GM21528 (cell line): ENCODE measurements at regions not wholly inside any gene's neighbourhood (a gene's known extent, or its start where the extent isn't known, plus 50 kb on each side); places are given as distances from the start of the nearest gene placed in this dataset.
"Not testable (repeated sequence)": the region's sequence is repeated elsewhere in the genome, so short reads cannot be mapped to it uniquely, and the experiment has no call there.

ENCODE experiments used
- ATAC-seq: cut with Tn5 transposase; IDR thresholded peaks from one replicate; pipeline ENCODE4 v1.9.1; 2021; ENCODE audit warnings: mild to moderate bottlenecking, moderate library complexity; ENCODE audit not compliant: unreplicated experiment, low FRiP score

GRCh38 chr14:101074196-101075024 is 170.9 kb upstream of the RTL1 start:
- no peak for ATAC-seq

- no peak for ATAC-seq
Measured at GRCh38 chr14:101075025-101075800, 171.7 kb upstream of the RTL1 start.

- no peak for ATAC-seq
Measured at GRCh38 chr14:101075801-101076413, 172.4 kb upstream of the RTL1 start.

- no peak for ATAC-seq
Measured at GRCh38 chr14:101076451-101077198, 173.1 kb upstream of the RTL1 start.

GRCh38 chr14:101077481-101078074 is 174.1 kb upstream of the RTL1 start:
- ATAC-seq, result no peak

- ATAC-seq, result no peak
Measured at GRCh38 chr14:101078170-101078891, 174.8 kb upstream of the RTL1 start.

GRCh38 chr14:101078892-101079221 is 175.3 kb upstream of the RTL1 start:
- ATAC-seq, result no peak

GRCh38 chr14:101080922-101081593 is 177.5 kb upstream of the RTL1 start:
- no peak for ATAC-seq

GRCh38 chr14:101082036-101082435 is 178.5 kb upstream of the RTL1 start:
- no peak for ATAC-seq

- ATAC-seq, result no peak
Measured at GRCh38 chr14:101082436-101083384, 179.2 kb upstream of the RTL1 start.

GRCh38 chr14:101083564-101084435 is 180.3 kb upstream of the RTL1 start:
- ATAC-seq, result no peak

GRCh38 chr14:101084436-101084826 is 180.9 kb upstream of the RTL1 start:
- ATAC-seq, result no peak

- no peak for ATAC-seq
Measured at GRCh38 chr14:101086926-101087325, 183.4 kb upstream of the RTL1 start.

- no peak for ATAC-seq
Measured at GRCh38 chr14:101087614-101088394, 184.3 kb upstream of the RTL1 start.

GRCh38 chr14:101088395-101088667 is 184.8 kb upstream of the RTL1 start:
- no peak for ATAC-seq

GRCh38 chr14:101088714-101089113 is 185.2 kb upstream of the RTL1 start:
- no peak for ATAC-seq

GRCh38 chr14:101090478-101090877 is 187.0 kb upstream of the RTL1 start:
- ATAC-seq, result not testable (repeated sequence)
